Loucy (cell line): ENCODE measurements at regions not wholly inside any gene's neighbourhood (a gene's known extent, or its start where the extent isn't known, plus 50 kb on each side); places are given as distances from the start of the nearest gene placed in this dataset.
A peak's percentile ranks its signal among the peaks of the same experiment; 100 is the strongest.
"Not testable (repeated sequence)": the region's sequence is repeated elsewhere in the genome, so short reads cannot be mapped to it uniquely, and the experiment has no call there.

ENCODE experiments used
- H2AFZ ChIP-seq: fragments of 200-600 bp; sonication (generic); 2 replicates; pipeline ENCODE4 v1.6.0; 2016; ENCODE audit warnings: antibody characterized with exemption, mild to moderate bottlenecking, low read length, moderate library complexity
- H3F3A ChIP-seq: fragments of 200-600 bp; 2 replicates; pipeline ENCODE4 v1.6.0; 2016; ENCODE audit warnings: antibody characterized with exemption, low read depth, mild to moderate bottlenecking
- H3K27me3 ChIP-seq: fragments of 200-600 bp; sonication (generic); 2 replicates; pipeline ENCODE4 v1.6.1; 2014; ENCODE audit warnings: low read length, mild to moderate bottlenecking; ENCODE audit not compliant: insufficient read depth, poor library complexity, severe bottlenecking
- H3K36me3 ChIP-seq: fragments of 200-600 bp; sonication (generic); 2 replicates; pipeline ENCODE4 v1.6.1; 2016; ENCODE audit warnings: low read length; ENCODE audit not compliant: insufficient read depth
- H3K4me1 ChIP-seq: fragments of 200-600 bp; sonication (generic); 2 replicates; pipeline ENCODE4 v1.5.1; 2014; ENCODE audit warnings: low read length, mild to moderate bottlenecking; ENCODE audit not compliant: insufficient read depth, poor library complexity, severe bottlenecking
- H3K4me2 ChIP-seq: fragments of 200-600 bp; sonication (generic); 2 replicates; pipeline ENCODE4 v1.6.0; 2014; ENCODE audit warnings: antibody characterized with exemption, low read length, low read depth, mild to moderate bottlenecking; ENCODE audit not compliant: poor library complexity, severe bottlenecking
- H3K4me3 ChIP-seq: fragments of 200-600 bp; sonication (generic); 2 replicates; pipeline ENCODE4 v1.5.1; 2014; ENCODE audit warnings: low read length, mild to moderate bottlenecking, mixed read lengths; ENCODE audit not compliant: poor library complexity, severe bottlenecking
- H3K79me2 ChIP-seq: fragments of 200-600 bp; sonication (generic); 2 replicates; pipeline ENCODE4 v1.6.1; 2014; ENCODE audit warnings: low read length; ENCODE audit not compliant: insufficient read depth
- H3K9ac ChIP-seq: fragments of 200-600 bp; sonication (generic); 2 replicates; pipeline ENCODE4 v1.6.0; 2014; ENCODE audit warnings: mild to moderate bottlenecking, low read depth, low read length, moderate library complexity; ENCODE audit not compliant: poor library complexity, severe bottlenecking
- H3K9me2 ChIP-seq: fragments of 200-600 bp; sonication (generic); replicated peaks from 2 replicates; pipeline ENCODE4 v1.6.1; 2016; ENCODE audit warnings: low read depth, low read length, mixed read lengths
- H3K9me3 ChIP-seq: fragments of 200-600 bp; sonication (generic); 2 replicates; pipeline ENCODE4 v1.6.1; 2014; ENCODE audit warnings: mild to moderate bottlenecking, antibody characterized with exemption, low read length, low read depth; ENCODE audit not compliant: insufficient read depth
- H4K20me1 ChIP-seq: fragments of 200-600 bp; sonication (generic); 2 replicates; pipeline ENCODE4 v1.6.0; 2014; ENCODE audit warnings: antibody characterized with exemption, low read length, mild to moderate bottlenecking; ENCODE audit not compliant: insufficient read depth, poor library complexity, severe bottlenecking
- EZH2phosphoT487 ChIP-seq: fragments of 200-600 bp; IDR thresholded peaks from 2 replicates; pipeline ENCODE4 v1.6.1; 2018; ENCODE audit warnings: antibody characterized with exemption, mild to moderate bottlenecking, moderate library complexity, borderline replicate concordance
- TF ChIP-seq, protein P1 (sequence below): fragments of 200-600 bp; sonication (generic); conservative IDR thresholded peaks from 2 replicates; pipeline ENCODE4 v1.5.1; 2014; ENCODE audit warnings: mild to moderate bottlenecking, antibody characterized with exemption, low read length

DNA sequence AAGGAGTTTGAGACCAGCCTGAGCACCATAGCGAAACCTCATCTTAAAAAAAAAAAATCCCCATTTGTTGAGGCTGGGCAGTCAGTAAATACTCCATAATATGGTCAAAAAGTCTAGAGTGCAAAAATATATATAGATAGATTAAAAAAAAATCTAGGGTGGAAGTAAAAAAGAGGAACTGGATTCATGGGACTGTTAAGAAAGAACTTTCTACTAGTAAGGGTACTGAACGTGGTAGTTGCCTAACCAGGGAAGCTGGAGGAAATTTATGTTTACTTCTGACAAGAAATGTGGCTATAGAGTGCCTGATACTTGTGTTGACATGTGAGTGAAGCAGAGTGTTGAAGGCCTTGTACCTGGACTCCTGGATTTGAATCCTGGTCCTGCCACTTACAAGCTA, 265.9 kb upstream of the FAM78B start:
- Histone ChIP-seq H3K4me1 (no peaks in the 10 kb centered on the region), H3K4me3 (no peak overlapping the region), H3F3A (no peaks in the 10 kb centered on the region), H3K9ac (no peak overlapping the region), H2AFZ (no peak overlapping the region), H3K9me3 (no peaks in the 10 kb centered on the region), H3K9me2 (no peaks in the 10 kb centered on the region), H3K4me2 (no peak overlapping the region), H3K79me2 (no peaks in the 10 kb centered on the region), H3K36me3 (no peaks in the 10 kb centered on the region), H4K20me1 (no peaks in the 10 kb centered on the region), H3K27me3 (no peaks in the 10 kb centered on the region)
- no peak for TF ChIP-seq EZH2phosphoT487
- TF ChIP-seq, protein P1, sequence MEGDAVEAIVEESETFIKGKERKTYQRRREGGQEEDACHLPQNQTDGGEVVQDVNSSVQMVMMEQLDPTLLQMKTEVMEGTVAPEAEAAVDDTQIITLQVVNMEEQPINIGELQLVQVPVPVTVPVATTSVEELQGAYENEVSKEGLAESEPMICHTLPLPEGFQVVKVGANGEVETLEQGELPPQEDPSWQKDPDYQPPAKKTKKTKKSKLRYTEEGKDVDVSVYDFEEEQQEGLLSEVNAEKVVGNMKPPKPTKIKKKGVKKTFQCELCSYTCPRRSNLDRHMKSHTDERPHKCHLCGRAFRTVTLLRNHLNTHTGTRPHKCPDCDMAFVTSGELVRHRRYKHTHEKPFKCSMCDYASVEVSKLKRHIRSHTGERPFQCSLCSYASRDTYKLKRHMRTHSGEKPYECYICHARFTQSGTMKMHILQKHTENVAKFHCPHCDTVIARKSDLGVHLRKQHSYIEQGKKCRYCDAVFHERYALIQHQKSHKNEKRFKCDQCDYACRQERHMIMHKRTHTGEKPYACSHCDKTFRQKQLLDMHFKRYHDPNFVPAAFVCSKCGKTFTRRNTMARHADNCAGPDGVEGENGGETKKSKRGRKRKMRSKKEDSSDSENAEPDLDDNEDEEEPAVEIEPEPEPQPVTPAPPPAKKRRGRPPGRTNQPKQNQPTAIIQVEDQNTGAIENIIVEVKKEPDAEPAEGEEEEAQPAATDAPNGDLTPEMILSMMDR: no peak

DNA sequence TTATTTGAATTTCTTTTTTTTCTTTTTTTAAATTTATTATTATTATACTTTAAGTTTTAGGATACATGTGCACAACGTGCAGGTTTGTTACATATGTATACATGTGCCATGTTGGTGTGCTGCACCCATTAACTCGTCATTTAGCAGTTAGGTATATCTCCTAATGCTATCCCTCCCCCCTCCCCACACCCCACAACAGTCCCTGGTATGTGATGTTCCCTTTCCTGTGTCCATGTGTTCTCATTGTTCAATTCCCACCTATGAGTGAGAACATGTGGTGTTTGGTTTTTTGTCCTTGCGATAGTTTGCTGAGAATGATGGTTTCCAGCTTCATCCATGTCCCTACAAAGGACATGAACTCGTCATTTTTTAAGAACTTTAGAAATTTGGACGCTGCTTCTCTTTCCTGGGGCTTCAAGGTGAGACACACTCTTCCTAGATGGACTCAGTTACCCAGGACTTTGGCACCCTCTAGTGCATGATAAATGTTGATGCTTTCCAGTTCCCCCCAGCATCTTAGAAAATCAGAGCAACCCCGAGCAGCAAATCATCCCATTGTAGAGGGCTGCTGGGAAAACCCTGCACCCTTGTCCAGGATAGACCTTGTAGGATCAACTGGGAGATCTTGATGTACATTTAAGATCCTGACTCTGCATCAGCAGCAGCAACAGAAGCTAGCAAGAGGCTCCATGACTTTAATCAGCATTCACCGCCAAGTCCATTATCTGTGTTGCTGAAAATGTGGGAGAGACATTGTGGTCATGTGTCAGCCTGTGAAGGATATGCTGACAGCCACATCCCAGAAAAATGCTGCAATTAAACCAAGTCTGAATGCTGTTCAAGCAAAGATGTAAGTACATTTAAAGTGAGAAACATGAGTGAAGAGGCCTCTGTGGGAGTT, 266.9 kb upstream of the FAM78B start:
- H3K4me1 ChIP-seq, H3K9me3 ChIP-seq, H3K27me3 ChIP-seq, H3K36me3 ChIP-seq, H3K9ac ChIP-seq, H3K4me2 ChIP-seq, H3F3A ChIP-seq, H4K20me1 ChIP-seq, H3K4me3 ChIP-seq, H2AFZ ChIP-seq, H3K9me2 ChIP-seq, H3K79me2 ChIP-seq: not testable (repeated sequence)
- TF ChIP-seq, protein P1: peak; percentile 60

DNA sequence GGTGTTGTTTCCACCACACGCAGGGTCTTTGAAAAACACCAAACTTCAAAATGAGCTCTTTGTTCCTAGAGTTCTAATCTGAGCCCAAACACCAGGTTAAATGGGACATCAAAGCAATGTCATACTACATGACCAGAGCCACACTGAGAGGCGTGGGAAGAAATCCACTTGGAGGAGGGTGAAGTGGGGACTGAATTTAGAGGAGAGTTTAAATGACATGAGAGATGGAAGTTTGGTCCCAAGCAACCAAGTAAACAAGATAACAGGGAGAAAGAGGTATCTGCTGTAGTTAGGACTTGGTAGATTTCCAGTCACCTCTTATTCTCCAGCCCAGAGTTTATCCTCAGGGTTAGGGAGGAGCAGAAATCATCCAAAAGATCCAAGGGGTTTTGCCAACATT, 290.9 kb upstream of the FAM78B start:
- H3K9ac ChIP-seq: no peak overlapping the region
- no peaks in the 10 kb centered on the region for H3F3A ChIP-seq
- H3K9me3 ChIP-seq: no peaks in the 10 kb centered on the region
- no peak overlapping the region for H2AFZ ChIP-seq
- TF ChIP-seq, protein P1: no peak
- TF ChIP-seq EZH2phosphoT487: no peak
- no peak overlapping the region for H3K4me2 ChIP-seq
- H3K36me3 ChIP-seq: no peaks in the 10 kb centered on the region
- H4K20me1 ChIP-seq: no peaks in the 10 kb centered on the region
- no peaks in the 10 kb centered on the region for H3K9me2 ChIP-seq
- H3K27me3 ChIP-seq: no peaks in the 10 kb centered on the region
- H3K4me3 ChIP-seq: no peak overlapping the region
- H3K4me1 ChIP-seq: no peaks in the 10 kb centered on the region
- H3K79me2 ChIP-seq: no peaks in the 10 kb centered on the region
